Mesenchymal stem cell (in vitro differentiated cells and primary cell): ENCODE measurements at regions not wholly inside any gene's neighbourhood (a gene's known extent, or its start where the extent isn't known, plus 50 kb on each side); places are given as distances from the start of the nearest gene placed in this dataset.
A peak's percentile ranks its signal among the peaks of the same experiment; 100 is the strongest.

Experiments
- DNase-seq: peaks from one replicate; pipeline ENCODE4 v3.0.0-alpha.2; 2013
- H2AFZ ChIP-seq: one replicate; pipeline ENCODE4 v1.6.1; 2013; ENCODE audit warnings: low read depth, mild to moderate bottlenecking, control low read depth, inconsistent platforms, low read length, moderate library complexity
- H2AK5ac ChIP-seq: 2 replicates; pipeline ENCODE4 v1.6.1; 2013; ENCODE audit warnings: low read length, moderate library complexity, mild to moderate bottlenecking, inconsistent platforms; ENCODE audit not compliant: severe bottlenecking
- H2BK120ac ChIP-seq: one replicate; pipeline ENCODE4 v1.6.1; 2013; ENCODE audit warnings: low read depth, mild to moderate bottlenecking, inconsistent platforms, low read length, moderate library complexity
- H2BK12ac ChIP-seq, 2 experiments: one replicate each; pipeline ENCODE4 v1.6.1; 2013; ENCODE audit warnings: inconsistent platforms in 2 of 2, low read length in 2 of 2, mild to moderate bottlenecking in 2 of 2, moderate library complexity in 2 of 2, control low read depth in 1 of 2
- H2BK15ac ChIP-seq: one replicate; pipeline ENCODE4 v1.6.1; 2013; ENCODE audit warnings: mild to moderate bottlenecking, low read depth, inconsistent platforms; ENCODE audit not compliant: poor library complexity, severe bottlenecking
- H2BK5ac ChIP-seq: 2 replicates; pipeline ENCODE4 v1.6.1; 2013; ENCODE audit warnings: low read depth, mild to moderate bottlenecking, low read length, control low read depth, inconsistent platforms; ENCODE audit not compliant: poor library complexity, severe bottlenecking
- H3K14ac ChIP-seq, 2 experiments: one replicate each; pipeline ENCODE4 v1.6.1; 2013; ENCODE audit warnings: inconsistent platforms in 2 of 2, low read length in 2 of 2, control low read depth in 1 of 2, mild to moderate bottlenecking in 1 of 2, moderate library complexity in 1 of 2
- H3K18ac ChIP-seq, 2 experiments: one replicate each; pipeline ENCODE4 v1.6.1; 2013; ENCODE audit warnings: inconsistent platforms in 2 of 2, low read length in 2 of 2, control low read depth in 1 of 2, low read depth in 1 of 2, mild to moderate bottlenecking in 1 of 2
- H3K23ac ChIP-seq, 2 experiments: one replicate each; pipeline ENCODE4 v1.6.1; 2013; ENCODE audit warnings: inconsistent platforms in 2 of 2, low read length in 2 of 2, mild to moderate bottlenecking in 2 of 2, moderate library complexity in 2 of 2, control low read depth in 1 of 2
- H3K27ac ChIP-seq: 2 replicates; pipeline ENCODE4 v1.5.1; 2013; ENCODE audit warnings: mild to moderate bottlenecking, moderate library complexity, low read length, control low read depth, inconsistent platforms; ENCODE audit not compliant: poor library complexity, severe bottlenecking
- H3K27me3 ChIP-seq, 2 experiments: 2 replicates each; pipeline versions ENCODE4 v1.6.1 to v1.7.0; 2013; ENCODE audit warnings: low read length in 2 of 2, mild to moderate bottlenecking in 2 of 2, moderate library complexity in 2 of 2, control low read depth in 1 of 2, inconsistent platforms in 1 of 2; ENCODE audit not compliant: control insufficient read depth in 1 of 2, insufficient read depth in 1 of 2
- H3K36me3 ChIP-seq, 2 experiments: 2 replicates each; pipeline versions ENCODE4 v1.6.1 to v1.7.0; 2013; ENCODE audit warnings: low read length in 2 of 2, control low read depth in 1 of 2, inconsistent platforms in 1 of 2, low read depth in 1 of 2, mild to moderate bottlenecking in 1 of 2; ENCODE audit not compliant: insufficient read depth in 2 of 2, control insufficient read depth in 1 of 2
- H3K4ac ChIP-seq, 2 experiments: one replicate each; pipeline ENCODE4 v1.6.1; 2013; ENCODE audit warnings: inconsistent platforms in 2 of 2, low read length in 2 of 2, mild to moderate bottlenecking in 2 of 2, moderate library complexity in 2 of 2, control low read depth in 1 of 2, low read depth in 1 of 2
- H3K4me1 ChIP-seq: 2 replicates; pipeline ENCODE4 v1.6.1; 2013; ENCODE audit warnings: low read depth, low read length, control low read depth; ENCODE audit not compliant: control insufficient read depth, insufficient read depth
- H3K4me2 ChIP-seq: 2 replicates; pipeline ENCODE4 v1.6.1; 2013; ENCODE audit warnings: low read length, mild to moderate bottlenecking, inconsistent platforms; ENCODE audit not compliant: poor library complexity, severe bottlenecking
- H3K4me3 ChIP-seq, 2 experiments: 2 replicates each; pipeline versions ENCODE4 v1.5.1 to v1.7.0; 2013; ENCODE audit warnings: low read length in 2 of 2, mild to moderate bottlenecking in 2 of 2, control low read depth in 1 of 2, low read depth in 1 of 2; ENCODE audit not compliant: insufficient read depth in 1 of 2
- H3K79me1 ChIP-seq: replicated peaks from 2 replicates; pipeline ENCODE4 v1.6.1; 2013; ENCODE audit warnings: mild to moderate bottlenecking, control low read depth, low read length, inconsistent platforms; ENCODE audit not compliant: poor library complexity, severe bottlenecking
- H3K9ac ChIP-seq: 2 replicates; pipeline ENCODE4 v1.7.0; 2013; ENCODE audit warnings: mild to moderate bottlenecking, low read length, moderate library complexity
- H3K9me3 ChIP-seq: 2 replicates; pipeline ENCODE4 v1.7.0; 2013; ENCODE audit warnings: mild to moderate bottlenecking, low read length; ENCODE audit not compliant: control insufficient read depth
- H4K8ac ChIP-seq: one replicate; pipeline ENCODE4 v1.6.1; 2013; ENCODE audit warnings: inconsistent platforms, mild to moderate bottlenecking, low read length, moderate library complexity
- H4K91ac ChIP-seq: one replicate; pipeline ENCODE4 v1.6.1; 2013; ENCODE audit warnings: mild to moderate bottlenecking, low read length, inconsistent platforms
- WGBS: methylation state at CpG from one replicate; pipeline ENCODE4 v1.1.7; 2013; ENCODE audit warnings: mixed read lengths; 5-methylcytosine and 5-hydroxymethylcytosine counted together

GRCh38 chr16:10312008-10312407 lies 73.9 kb upstream of the ATF7IP2 start:
- H4K91ac ChIP-seq: no peak overlapping the region
- no peaks in the 10 kb centered on the region for H3K36me3 ChIP-seq
- H2BK15ac ChIP-seq: no peak overlapping the region
- no peak overlapping the region for H2AK5ac ChIP-seq
- H3K9ac ChIP-seq: no peak overlapping the region
- no peak overlapping the region for H3K4me2 ChIP-seq
- no peak overlapping the region for H2BK120ac ChIP-seq
- H3K18ac ChIP-seq: no peak overlapping the region
- H2BK5ac ChIP-seq: no peak overlapping the region
- H3K23ac ChIP-seq: no peak overlapping the region
- no peak overlapping the region for H3K27ac ChIP-seq
- H2BK12ac ChIP-seq: no peak overlapping the region
- 61% methylated on average over 5 of the region's 5 CpGs for WGBS
- no peak overlapping the region for H3K4me3 ChIP-seq
- no peaks in the 10 kb centered on the region for H3K9me3 ChIP-seq
- no peak overlapping the region for H3K4ac ChIP-seq
- H3K27me3 ChIP-seq: no peaks in the 10 kb centered on the region
- no peak overlapping the region for H3K14ac ChIP-seq
- no peaks in the 10 kb centered on the region for H3K79me1 ChIP-seq
- H4K8ac ChIP-seq: no peak overlapping the region
- DNase-seq: no peak
- H2AFZ ChIP-seq: no peak overlapping the region
- no peaks in the 10 kb centered on the region for H3K4me1 ChIP-seq

DNA sequence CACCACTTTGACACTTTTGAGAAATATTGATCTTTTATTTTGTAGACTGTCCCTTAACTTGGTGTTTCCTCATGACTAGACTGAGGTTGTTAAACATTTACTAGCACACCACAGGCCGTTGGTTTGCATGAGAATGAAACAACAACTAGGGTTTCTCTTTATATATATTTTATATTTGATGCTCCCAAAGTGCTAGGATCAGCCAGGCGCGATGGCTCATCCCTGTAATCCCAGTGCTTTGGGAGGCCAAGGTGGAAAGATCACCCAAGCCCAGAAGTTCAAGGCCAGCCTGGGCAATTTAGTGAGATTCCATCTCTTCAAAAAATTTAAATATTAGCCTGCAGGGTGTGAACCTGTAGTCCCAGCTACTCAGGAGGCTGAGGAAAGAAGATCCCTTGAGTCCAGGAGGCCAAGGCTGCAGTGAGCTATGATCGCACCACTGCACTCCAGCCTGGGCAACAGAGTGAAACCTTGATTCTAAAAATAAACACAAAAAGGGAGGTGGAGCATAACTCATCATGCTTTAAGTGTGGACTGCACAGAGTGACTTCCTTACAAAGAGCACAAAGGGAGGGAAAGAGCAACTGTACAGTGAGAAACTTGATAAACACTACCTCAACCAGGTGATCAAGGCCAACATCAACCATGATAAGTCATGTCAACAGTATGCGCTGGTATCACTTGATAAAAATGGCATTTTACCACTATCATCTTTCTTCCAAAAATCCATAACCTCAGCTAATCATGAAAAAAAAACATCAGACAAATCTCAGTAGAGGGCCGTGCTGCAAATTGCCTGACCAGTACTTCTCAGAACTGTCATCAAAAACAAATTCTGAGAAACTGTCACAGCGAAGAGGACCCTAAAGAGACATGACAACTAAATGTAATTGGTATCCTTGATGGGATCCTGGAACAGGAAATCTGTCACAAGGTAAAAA lies 72.8 kb upstream of the ATF7IP2 start:
- Histone ChIP-seq H3K4me1 (no peaks in the 10 kb centered on the region), H3K14ac (no peak overlapping the region), H2BK15ac (no peak overlapping the region), H3K18ac (no peak overlapping the region), H2BK12ac (no peak overlapping the region), H3K4me3 (no peak overlapping the region), H2AK5ac (no peak overlapping the region), H3K4me2 (no peak overlapping the region), H3K79me1 (no peaks in the 10 kb centered on the region), H3K23ac (no peak overlapping the region), H3K27me3 (no peaks in the 10 kb centered on the region), H2BK5ac (no peak overlapping the region), H2AFZ (no peak overlapping the region), H4K8ac (no peak overlapping the region), H4K91ac (no peak overlapping the region), H3K4ac (no peak overlapping the region), H3K9ac (no peak overlapping the region), H3K9me3 (no peaks in the 10 kb centered on the region), H3K36me3 (no peaks in the 10 kb centered on the region), H3K27ac (peak overlapping the region; percentile 38), H2BK120ac (no peak overlapping the region)
- DNase-seq: no peak
- 79% methylated on average over 6 of the region's 7 CpGs for whole genome bisulfite sequencing

GRCh38 chr16:10314317-10314716 lies 71.5 kb upstream of the ATF7IP2 start:
- no peak overlapping the region for H3K18ac ChIP-seq
- no peak overlapping the region for H2BK12ac ChIP-seq
- no peaks in the 10 kb centered on the region for H3K27me3 ChIP-seq
- H3K23ac ChIP-seq: no peak overlapping the region
- H3K36me3 ChIP-seq: no peaks in the 10 kb centered on the region
- WGBS: no CpG with 5 or more reads among the region's 4 CpGs
- no peak overlapping the region for H4K8ac ChIP-seq
- no peak overlapping the region for H3K27ac ChIP-seq
- no peak overlapping the region for H4K91ac ChIP-seq
- no peak overlapping the region for H2AK5ac ChIP-seq
- no peak overlapping the region for H3K9ac ChIP-seq
- H3K14ac ChIP-seq: no peak overlapping the region
- H3K4me1 ChIP-seq: no peaks in the 10 kb centered on the region
- H3K4me2 ChIP-seq: no peak overlapping the region
- no peak for DNase-seq
- H2BK5ac ChIP-seq: no peak overlapping the region
- H2AFZ ChIP-seq: no peak overlapping the region
- H2BK15ac ChIP-seq: no peak overlapping the region
- no peaks in the 10 kb centered on the region for H3K79me1 ChIP-seq
- H3K4ac ChIP-seq: no peak overlapping the region
- no peak overlapping the region for H3K4me3 ChIP-seq
- H3K9me3 ChIP-seq: no peaks in the 10 kb centered on the region
- H2BK120ac ChIP-seq: no peak overlapping the region

DNA sequence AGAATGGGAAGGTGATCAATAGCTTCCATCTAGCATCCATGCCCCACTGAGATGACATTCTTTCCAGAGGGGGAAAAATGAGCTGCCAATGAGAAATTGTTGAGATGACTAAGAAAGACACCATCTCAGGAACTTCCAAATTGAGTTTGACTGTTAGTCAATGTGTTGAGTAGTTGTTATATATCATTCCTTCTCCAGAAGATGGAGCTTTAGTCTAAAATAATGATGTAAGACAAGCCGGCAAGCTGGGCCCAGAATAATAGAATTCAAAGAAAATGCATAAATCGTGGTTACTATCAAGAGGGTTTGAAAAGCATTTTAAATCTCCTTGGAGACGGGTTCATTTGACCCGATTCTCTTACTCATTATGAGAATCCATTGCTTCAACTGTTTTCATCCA lies 71.0 kb upstream of the ATF7IP2 start:
- H3K4me2 ChIP-seq: no peak overlapping the region
- no peaks in the 10 kb centered on the region for H3K36me3 ChIP-seq
- no peak overlapping the region for H2BK15ac ChIP-seq
- no peak overlapping the region for H3K27ac ChIP-seq
- 85% methylated on average over 3 of the region's 4 CpGs for WGBS
- no peak overlapping the region for H4K91ac ChIP-seq
- H3K4ac ChIP-seq: no peak overlapping the region
- H3K4me1 ChIP-seq: no peaks in the 10 kb centered on the region
- H3K27me3 ChIP-seq: no peaks in the 10 kb centered on the region
- no peak overlapping the region for H3K18ac ChIP-seq
- no peak overlapping the region for H2BK120ac ChIP-seq
- no peak for DNase-seq
- no peak overlapping the region for H2AK5ac ChIP-seq
- H2BK12ac ChIP-seq: no peak overlapping the region
- no peak overlapping the region for H4K8ac ChIP-seq
- no peaks in the 10 kb centered on the region for H3K79me1 ChIP-seq
- H3K14ac ChIP-seq: no peak overlapping the region
- no peaks in the 10 kb centered on the region for H3K9me3 ChIP-seq
- H2AFZ ChIP-seq: no peak overlapping the region
- no peak overlapping the region for H3K9ac ChIP-seq
- no peak overlapping the region for H2BK5ac ChIP-seq
- no peak overlapping the region for H3K4me3 ChIP-seq
- H3K23ac ChIP-seq: no peak overlapping the region
